Astrocyte of the spinal cord (primary cell): ENCODE measurements at regions not wholly inside any gene's neighbourhood (a gene's known extent, or its start where the extent isn't known, plus 50 kb on each side); places are given as distances from the start of the nearest gene placed in this dataset.

Experiments
- DNase-seq: peaks from one replicate; pipeline ENCODE4 v3.0.0; 2011; ENCODE audit warnings: low read depth, low spot score
- H3K4me3 ChIP-seq: 2 replicates; pipeline ENCODE4 v1.5.1; 2011; ENCODE audit warnings: low read depth, mild to moderate bottlenecking, low read length, moderate library complexity
- in situ Hi-C: cut with HindIII; loops from 2 replicates; pipeline ENCODE4 v1.10.0; 2017; ENCODE audit warnings: low sequenced_read_pairs
- TF ChIP-seq, protein P1 (sequence below): IDR thresholded peaks from 2 replicates; pipeline ENCODE4 v1.5.1; 2012; ENCODE audit warnings: low read depth, mild to moderate bottlenecking, low read length, inconsistent platforms

DNA sequence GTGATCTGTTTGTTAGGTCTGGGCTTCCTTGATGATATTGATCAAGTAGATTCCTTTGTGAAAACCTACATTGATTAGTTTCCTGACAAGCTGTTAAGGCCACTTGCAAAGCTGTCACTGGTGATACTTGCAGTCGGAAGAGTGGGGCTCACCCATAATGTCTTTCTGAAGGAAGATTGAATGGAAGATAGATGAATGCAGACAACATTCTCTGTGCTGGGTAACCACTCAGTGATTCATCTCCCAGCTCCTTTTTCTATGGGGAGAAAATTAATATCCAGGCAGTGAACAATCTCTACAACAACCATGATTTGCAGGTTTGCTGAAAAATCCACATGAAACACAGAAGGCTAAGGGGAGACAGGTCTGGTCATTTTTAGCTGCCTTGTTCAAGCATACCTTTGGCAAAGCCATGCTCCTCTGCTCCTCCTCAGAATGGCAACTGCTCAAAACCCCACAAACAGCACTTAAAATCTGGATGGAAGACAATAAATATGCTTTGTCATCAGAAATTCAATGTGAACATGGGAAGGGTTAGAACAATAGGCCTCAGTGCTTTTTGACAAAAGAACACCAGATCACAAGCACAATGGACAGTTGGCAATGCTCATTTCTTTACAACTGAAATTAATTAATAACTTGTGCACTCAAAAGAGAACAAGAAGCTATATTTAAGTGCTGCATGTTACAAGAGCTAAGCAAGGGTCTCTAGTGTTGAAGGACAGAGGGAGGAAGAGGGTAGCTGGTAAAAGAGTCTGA lies 495.4 kb downstream of the TOX3 start:
- DNase-seq = no peak
- in situ Hi-C loops = no loop called here
- TF ChIP-seq, protein P1, sequence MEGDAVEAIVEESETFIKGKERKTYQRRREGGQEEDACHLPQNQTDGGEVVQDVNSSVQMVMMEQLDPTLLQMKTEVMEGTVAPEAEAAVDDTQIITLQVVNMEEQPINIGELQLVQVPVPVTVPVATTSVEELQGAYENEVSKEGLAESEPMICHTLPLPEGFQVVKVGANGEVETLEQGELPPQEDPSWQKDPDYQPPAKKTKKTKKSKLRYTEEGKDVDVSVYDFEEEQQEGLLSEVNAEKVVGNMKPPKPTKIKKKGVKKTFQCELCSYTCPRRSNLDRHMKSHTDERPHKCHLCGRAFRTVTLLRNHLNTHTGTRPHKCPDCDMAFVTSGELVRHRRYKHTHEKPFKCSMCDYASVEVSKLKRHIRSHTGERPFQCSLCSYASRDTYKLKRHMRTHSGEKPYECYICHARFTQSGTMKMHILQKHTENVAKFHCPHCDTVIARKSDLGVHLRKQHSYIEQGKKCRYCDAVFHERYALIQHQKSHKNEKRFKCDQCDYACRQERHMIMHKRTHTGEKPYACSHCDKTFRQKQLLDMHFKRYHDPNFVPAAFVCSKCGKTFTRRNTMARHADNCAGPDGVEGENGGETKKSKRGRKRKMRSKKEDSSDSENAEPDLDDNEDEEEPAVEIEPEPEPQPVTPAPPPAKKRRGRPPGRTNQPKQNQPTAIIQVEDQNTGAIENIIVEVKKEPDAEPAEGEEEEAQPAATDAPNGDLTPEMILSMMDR = no peak
- no peak overlapping the region for H3K4me3 ChIP-seq

DNA sequence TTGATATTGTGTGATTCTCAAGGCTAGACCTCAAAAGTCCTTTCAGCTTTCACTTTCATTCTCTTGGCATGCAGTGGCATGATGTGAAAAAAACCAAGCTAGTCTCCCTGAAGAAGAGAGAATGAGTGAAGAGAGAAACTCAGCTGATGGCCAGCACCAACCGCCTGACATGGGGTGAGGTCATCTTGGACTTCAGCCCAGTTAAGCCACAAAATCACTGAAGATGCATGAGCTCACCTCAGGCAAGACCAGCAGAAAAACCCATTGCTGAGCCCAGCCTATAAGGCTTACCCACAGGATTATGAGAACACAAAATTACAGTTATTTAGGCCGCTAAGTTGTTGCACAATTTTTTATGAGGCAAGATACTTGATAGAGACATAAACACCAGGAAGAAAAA lies 496.5 kb downstream of the TOX3 start:
- no peak for DNase-seq
- H3K4me3 ChIP-seq = no peak overlapping the region
- TF ChIP-seq, protein P1 = no peak
- in situ Hi-C loops = no loop called here

DNA sequence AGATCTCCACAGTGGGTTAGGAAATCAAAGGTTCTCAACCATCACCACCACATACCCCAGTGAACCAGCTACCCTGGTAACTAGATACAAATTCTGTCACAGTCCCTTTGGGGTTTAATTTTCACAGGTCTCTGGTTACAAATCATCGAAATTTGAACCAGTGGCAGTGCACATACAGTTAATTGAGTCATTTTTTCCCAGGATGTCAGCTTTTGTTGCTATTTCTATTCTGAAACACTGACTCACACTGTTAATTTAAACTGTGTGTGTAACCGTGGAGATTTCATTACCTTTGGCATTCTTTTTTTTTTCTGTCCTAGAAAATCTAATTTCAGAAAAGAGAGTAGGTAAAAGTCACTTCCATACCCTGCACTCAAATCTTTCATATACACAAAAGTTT lies 511.5 kb downstream of the TOX3 start:
- TF ChIP-seq, protein P1 = no peak
- no peak for DNase-seq
- no peak overlapping the region for H3K4me3 ChIP-seq
- in situ Hi-C loops = no loop called here

DNA sequence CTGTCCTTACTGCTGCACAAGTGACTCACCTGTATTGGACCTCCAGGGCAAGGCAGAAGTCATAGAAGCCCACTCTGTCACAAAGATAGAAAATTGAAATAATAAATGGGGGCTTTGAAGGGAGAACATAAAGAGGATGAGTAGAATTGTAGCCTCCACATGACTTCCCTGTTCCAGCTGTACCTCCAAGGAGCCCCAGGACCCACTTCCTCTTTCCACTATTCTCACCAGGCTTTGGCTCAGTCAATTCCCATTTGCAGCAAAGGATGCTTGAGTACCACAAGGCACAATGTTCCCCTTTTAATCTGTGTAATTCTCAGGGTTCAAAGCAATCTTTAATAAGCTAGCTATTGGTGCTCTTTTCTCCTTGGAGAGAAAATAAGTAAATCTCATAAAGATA lies 512.1 kb downstream of the TOX3 start:
- H3K4me3 ChIP-seq = no peak overlapping the region
- in situ Hi-C loops = no loop called here
- no peak for DNase-seq
- TF ChIP-seq, protein P1 = no peak

DNA sequence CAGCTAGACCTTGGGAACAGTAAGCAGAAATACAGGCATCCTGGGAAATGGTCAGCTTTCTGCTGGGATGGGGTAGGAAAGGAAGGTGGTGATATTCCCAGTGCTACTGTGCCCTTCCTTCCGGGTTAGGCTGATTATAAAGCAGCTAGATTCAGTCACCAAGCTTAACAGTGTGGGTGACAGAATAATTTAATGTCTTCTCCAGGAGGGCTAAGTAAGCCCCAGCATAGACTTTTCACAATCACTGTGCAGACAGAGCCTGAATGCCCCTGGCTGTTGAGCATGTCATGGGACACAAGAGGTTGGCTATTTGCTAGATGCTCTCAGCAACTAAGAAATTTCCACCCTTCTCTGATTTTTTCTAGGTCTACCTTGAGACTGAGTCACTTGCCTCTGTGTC lies 513.0 kb downstream of the TOX3 start:
- DNase-seq = no peak
- in situ Hi-C loops = no loop called here
- no peak overlapping the region for H3K4me3 ChIP-seq
- TF ChIP-seq, protein P1 = no peak

DNA sequence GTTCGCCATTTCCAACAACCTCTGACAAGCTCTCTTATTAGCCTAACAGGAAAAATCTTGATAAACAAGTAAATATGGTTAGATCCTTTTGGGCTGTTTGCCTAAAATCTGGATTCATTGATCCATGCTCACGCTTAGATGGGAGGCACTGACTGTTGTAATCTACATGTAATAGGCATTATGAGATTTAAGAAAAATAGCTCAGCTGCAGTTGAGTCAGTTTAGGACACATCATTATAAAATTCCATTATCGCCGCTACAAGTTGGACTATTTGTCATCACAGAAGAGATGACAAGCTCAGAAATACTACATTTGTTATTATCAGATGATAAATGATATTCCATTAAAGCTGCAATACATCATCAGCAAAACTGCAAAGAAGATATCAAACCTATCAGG lies 524.0 kb downstream of the TOX3 start:
- TF ChIP-seq, protein P1 = no peak
- DNase-seq = no peak
- H3K4me3 ChIP-seq = no peak overlapping the region
- in situ Hi-C loops = no loop called here
